H9 (cell line): ENCODE measurements at regions not wholly inside any gene's neighbourhood (a gene's known extent, or its start where the extent isn't known, plus 50 kb on each side); places are given as distances from the start of the nearest gene placed in this dataset.

Experiments used
- DNase-seq: peaks from one replicate; pipeline ENCODE4 v3.0.0-alpha.2; 2017
- H2AFZ ChIP-seq: one replicate; pipeline ENCODE4 v1.6.1; 2013; ENCODE audit warnings: mild to moderate bottlenecking, low read length, control low read depth, moderate library complexity
- H2AK5ac ChIP-seq: 2 replicates; pipeline ENCODE4 v1.6.1; 2013; ENCODE audit warnings: low read length, control low read depth, mixed read lengths; ENCODE audit not compliant: insufficient read length
- H2BK120ac ChIP-seq: one replicate; pipeline ENCODE4 v1.6.1; 2013; ENCODE audit warnings: low read depth, mild to moderate bottlenecking, low read length, control low read depth, inconsistent platforms; ENCODE audit not compliant: poor library complexity, severe bottlenecking
- H2BK12ac ChIP-seq: 2 replicates; pipeline ENCODE4 v1.6.1; 2013; ENCODE audit warnings: low read length, control low read depth, mixed read lengths, low read depth; ENCODE audit not compliant: insufficient read length
- H2BK15ac ChIP-seq: 2 replicates; pipeline ENCODE4 v1.6.1; 2013; ENCODE audit warnings: low read depth, low read length, control low read depth
- H2BK20ac ChIP-seq: one replicate; pipeline ENCODE4 v1.6.1; 2013; ENCODE audit warnings: low read depth, mild to moderate bottlenecking, low read length, control low read depth, inconsistent platforms; ENCODE audit not compliant: poor library complexity, severe bottlenecking
- H2BK5ac ChIP-seq: 2 replicates; pipeline ENCODE4 v1.6.1; 2013; ENCODE audit warnings: low read length, control low read depth, mixed read lengths; ENCODE audit not compliant: insufficient read length
- H3K14ac ChIP-seq: 2 replicates; pipeline ENCODE4 v1.6.1; 2013; ENCODE audit warnings: low read length, control low read depth; ENCODE audit not compliant: insufficient read depth
- H3K18ac ChIP-seq: 2 replicates; pipeline ENCODE4 v1.6.1; 2013; ENCODE audit warnings: low read depth, mild to moderate bottlenecking, mixed read lengths, low read length, control low read depth; ENCODE audit not compliant: insufficient read length
- H3K23ac ChIP-seq: 2 replicates; pipeline ENCODE4 v1.6.1; 2013; ENCODE audit warnings: low read length, control low read depth, mixed read lengths, low read depth; ENCODE audit not compliant: insufficient read length
- H3K23me2 ChIP-seq: 2 replicates; pipeline ENCODE4 v1.6.1; 2013; ENCODE audit warnings: low read depth, mild to moderate bottlenecking, mixed read lengths, low read length, control low read depth; ENCODE audit not compliant: insufficient read length, poor library complexity, severe bottlenecking
- H3K27ac ChIP-seq: 2 replicates; pipeline ENCODE4 v1.5.1; 2013; ENCODE audit warnings: low read length, control low read depth, mixed read lengths, low read depth; ENCODE audit not compliant: insufficient read length
- H3K27me3 ChIP-seq: 2 replicates; pipeline ENCODE4 v1.6.1; 2013; ENCODE audit warnings: low read length, control low read depth, inconsistent platforms; ENCODE audit not compliant: insufficient read depth
- H3K4ac ChIP-seq: 2 replicates; pipeline ENCODE4 v1.6.1; 2013; ENCODE audit warnings: low read depth, mild to moderate bottlenecking, control low read depth, inconsistent platforms, low read length, moderate library complexity
- H3K4me1 ChIP-seq: 2 replicates; pipeline ENCODE4 v1.6.1; 2013; ENCODE audit warnings: low read length, control low read depth, inconsistent platforms; ENCODE audit not compliant: insufficient read depth
- H3K4me2 ChIP-seq: 2 replicates; pipeline ENCODE4 v1.6.1; 2013; ENCODE audit warnings: low read length, control low read depth, mixed read lengths; ENCODE audit not compliant: insufficient read length, insufficient read depth
- H3K56ac ChIP-seq: 2 replicates; pipeline ENCODE4 v1.6.1; 2013; ENCODE audit warnings: low read depth, mild to moderate bottlenecking, mixed read lengths, low read length, control low read depth; ENCODE audit not compliant: insufficient read length
- H3K79me1 ChIP-seq: 2 replicates; pipeline ENCODE4 v1.6.1; 2013; ENCODE audit warnings: low read depth, mild to moderate bottlenecking, moderate library complexity, low read length, control low read depth, inconsistent platforms; ENCODE audit not compliant: insufficient read depth, poor library complexity, severe bottlenecking
- H3K79me2 ChIP-seq: 2 replicates; pipeline ENCODE4 v1.6.1; 2013; ENCODE audit warnings: low read length, control low read depth, inconsistent platforms; ENCODE audit not compliant: insufficient read depth
- H3K9ac ChIP-seq: 2 replicates; pipeline ENCODE4 v1.6.1; 2013; ENCODE audit warnings: low read length, control low read depth, mixed read lengths; ENCODE audit not compliant: insufficient read length; ENCODE audit errors: extremely low read depth
- H3K9me3 ChIP-seq: one replicate; pipeline ENCODE4 v1.6.1; 2013; ENCODE audit warnings: low read depth, low read length, inconsistent platforms; ENCODE audit not compliant: control insufficient read depth
- H3T11ph ChIP-seq: one replicate; pipeline ENCODE4 v1.6.1; 2013; ENCODE audit warnings: mild to moderate bottlenecking, low read length, control low read depth, inconsistent platforms
- H4K20me1 ChIP-seq: one replicate; pipeline ENCODE4 v1.6.1; 2013; ENCODE audit not compliant: control insufficient read depth, insufficient read length, insufficient read depth
- H4K5ac ChIP-seq: 2 replicates; pipeline ENCODE4 v1.6.1; 2013; ENCODE audit warnings: low read depth, mild to moderate bottlenecking, mixed read lengths, low read length, control low read depth; ENCODE audit not compliant: insufficient read length
- H4K8ac ChIP-seq: replicated peaks from 2 replicates; pipeline ENCODE4 v1.6.1; 2013; ENCODE audit warnings: low read length, control low read depth, mixed read lengths, low read depth; ENCODE audit not compliant: insufficient read length
- H4K91ac ChIP-seq: 2 replicates; pipeline ENCODE4 v1.6.1; 2013; ENCODE audit warnings: low read depth, mild to moderate bottlenecking, moderate library complexity, mixed read lengths, low read length, control low read depth; ENCODE audit not compliant: insufficient read length
- H3K27ac Mint-ChIP-seq, 3 experiments: 2 replicates in 2 of 3; 3 replicates in 1 of 3; pipeline ENCODE4 v1.8.0; 2020 to 2021; ENCODE audit warnings: mixed read lengths in 3 of 3, mild to moderate bottlenecking in 1 of 3, moderate library complexity in 1 of 3
- H3K27me3 Mint-ChIP-seq: 2 replicates; pipeline ENCODE4 v1.8.0; 2021; ENCODE audit warnings: low read depth, mild to moderate bottlenecking, moderate library complexity, mixed read lengths
- H3K36me3 Mint-ChIP-seq, 3 experiments: 2 replicates in 2 of 3; 3 replicates in 1 of 3; pipeline ENCODE4 v1.8.0; 2020 to 2021; ENCODE audit warnings: low read depth in 3 of 3, mixed read lengths in 3 of 3; ENCODE audit not compliant: insufficient read depth in 1 of 3
- H3K4me1 Mint-ChIP-seq, 2 experiments: 2 replicates each; pipeline ENCODE4 v1.8.0; 2020; ENCODE audit warnings: mixed read lengths in 2 of 2
- H3K4me3 Mint-ChIP-seq, 2 experiments: 2 replicates in 1 of 2; 3 replicates in 1 of 2; pipeline ENCODE4 v1.8.0; 2020 to 2021; ENCODE audit warnings: mild to moderate bottlenecking in 2 of 2, mixed read lengths in 2 of 2, moderate library complexity in 1 of 2
- H3K9me3 Mint-ChIP-seq, 2 experiments: 2 replicates in 1 of 2; 3 replicates in 1 of 2; pipeline ENCODE4 v1.8.0; 2020; ENCODE audit warnings: mild to moderate bottlenecking in 2 of 2, mixed read lengths in 2 of 2, moderate library complexity in 1 of 2
- CTCF ChIP-seq: fragments of 200-600 bp; sonication (generic); conservative IDR thresholded peaks from 3 replicates; pipeline ENCODE4 v1.8.0; 2021; ENCODE audit warnings: antibody characterized with exemption, mild to moderate bottlenecking
- WGBS: extraction: QIAGEN DNeasy Blood & Tissue Kit; methylation state at CpG from one replicate; pipeline ENCODE4 v1.1.7; 2013; ENCODE audit warnings: missing lambda C conversion rate, low lambda C conversion rate, mixed read lengths; ENCODE audit not compliant: insufficient read length; ENCODE audit errors: extremely low coverage; 5-methylcytosine and 5-hydroxymethylcytosine counted together

- no peak overlapping the region for H3K18ac ChIP-seq
- H3K14ac ChIP-seq, result no peak overlapping the region
- no peaks in the 10 kb centered on the region for H3K79me1 ChIP-seq
- H2BK120ac ChIP-seq, result no peak overlapping the region
- H3K23me2 ChIP-seq, result no peaks in the 10 kb centered on the region
- no peak overlapping the region for H3K56ac ChIP-seq
- no peak overlapping the region for H3K9ac ChIP-seq
- H2BK12ac ChIP-seq, result no peak overlapping the region
- no peak overlapping the region for H3K4me2 ChIP-seq
- H3K27me3 ChIP-seq, result no peaks in the 10 kb centered on the region
- H3K4me3 Mint-ChIP-seq, result no peak overlapping the region
- H3K27me3 Mint-ChIP-seq, result no peaks in the 10 kb centered on the region; the same call in 1 of the 2 replicates
- TF ChIP-seq CTCF, result peak; percentile 58; the same call in 2 of the 3 replicates
- H4K8ac ChIP-seq, result no peak overlapping the region
- no peak overlapping the region for H3T11ph ChIP-seq
- no peak overlapping the region for H3K4ac ChIP-seq
- DNase-seq, result peak; percentile 64
- H3K27ac Mint-ChIP-seq, result no peak overlapping the region
- H3K27ac ChIP-seq, result no peak overlapping the region
- no peaks in the 10 kb centered on the region for H3K79me2 ChIP-seq
- H3K4me1 ChIP-seq, result peaks cover 6% of the 10 kb centered on the region; the same call in 1 of the 2 replicates
- H2BK15ac ChIP-seq, result no peak overlapping the region
- no peaks in the 10 kb centered on the region for H4K20me1 ChIP-seq
- no peak overlapping the region for H2BK5ac ChIP-seq
- no peaks in the 10 kb centered on the region for H3K9me3 ChIP-seq
- no peak overlapping the region for H2AFZ ChIP-seq
- H4K91ac ChIP-seq, result no peak overlapping the region
- no peaks in the 10 kb centered on the region for H3K9me3 Mint-ChIP-seq
- H2AK5ac ChIP-seq, result no peak overlapping the region
- H4K5ac ChIP-seq, result no peak overlapping the region
- no CpG with 5 or more reads among the region's 7 CpGs for WGBS
- H3K36me3 Mint-ChIP-seq, result no peaks in the 10 kb centered on the region; a peak in 1 of 7 replicates
- peaks cover 9 to 14% of the 10 kb centered on the region in 2 experiments for H3K4me1 Mint-ChIP-seq
- H3K23ac ChIP-seq, result no peak overlapping the region
- no peak overlapping the region for H2BK20ac ChIP-seq
These were observed 355.9 kb downstream of the RSL24D1 start for GRCh38 chr15:54840621-54841398.
